Glomerular visceral epithelial cell (primary cell): ENCODE measurements at regions not wholly inside any gene's neighbourhood (a gene's known extent, or its start where the extent isn't known, plus 50 kb on each side); places are given as distances from the start of the nearest gene placed in this dataset.
"Not testable (repeated sequence)": the region's sequence is repeated elsewhere in the genome, so short reads cannot be mapped to it uniquely, and the experiment has no call there.

Experiments used
- DNase-seq: peaks from one replicate; pipeline ENCODE4 v3.0.0-alpha.2; 2016; ENCODE audit errors: extremely low spot score

DNA sequence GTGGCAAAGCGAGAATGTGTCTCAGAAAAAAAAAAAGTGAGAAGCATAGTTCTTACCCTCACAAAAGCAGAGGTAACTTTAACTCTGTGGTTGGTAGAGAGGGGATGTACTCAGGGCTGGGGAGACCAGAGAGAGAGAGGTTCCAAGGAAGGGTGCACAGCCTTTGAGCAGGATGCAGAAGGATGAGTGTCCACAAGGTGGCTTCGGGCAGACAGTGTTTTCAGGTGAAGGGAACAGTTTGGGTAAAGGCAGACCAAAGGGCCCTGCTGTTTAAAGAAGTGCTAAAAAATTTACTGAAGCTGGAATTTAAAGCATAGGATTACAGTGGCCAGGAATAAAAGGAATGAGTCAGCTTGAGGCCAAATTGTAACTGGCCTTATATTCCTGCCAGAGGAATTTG lies 2240.6 kb downstream of the EPHA3 start:
- DNase-seq = not testable (repeated sequence)

DNA sequence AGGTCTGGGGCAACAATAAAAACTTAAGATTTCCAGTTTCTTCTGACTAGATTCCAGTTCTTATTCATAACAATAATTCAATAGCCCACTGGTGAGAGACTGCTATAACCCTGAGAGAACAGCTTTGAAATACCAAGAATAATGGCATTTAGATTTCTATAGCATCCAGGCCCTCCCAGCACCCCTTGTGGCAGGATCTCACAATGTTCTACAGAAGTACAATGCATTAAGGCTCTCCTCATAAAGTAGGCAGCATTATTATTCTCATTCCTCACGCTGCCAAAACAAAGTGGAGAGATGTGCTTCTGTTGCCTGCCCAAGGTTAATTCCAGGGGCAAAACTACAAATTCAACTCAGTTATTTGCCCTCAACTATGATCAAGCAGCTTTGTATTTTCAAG lies 2241.7 kb downstream of the EPHA3 start:
- DNase-seq = not testable (repeated sequence)

GRCh38 chr3:91352161-91352560 lies 2244.7 kb downstream of the EPHA3 start:
- not testable (repeated sequence) for DNase-seq

- DNase-seq = not testable (repeated sequence)
Observed at GRCh38 chr3:91359278-91359677, 2251.9 kb downstream of the EPHA3 start.

DNA sequence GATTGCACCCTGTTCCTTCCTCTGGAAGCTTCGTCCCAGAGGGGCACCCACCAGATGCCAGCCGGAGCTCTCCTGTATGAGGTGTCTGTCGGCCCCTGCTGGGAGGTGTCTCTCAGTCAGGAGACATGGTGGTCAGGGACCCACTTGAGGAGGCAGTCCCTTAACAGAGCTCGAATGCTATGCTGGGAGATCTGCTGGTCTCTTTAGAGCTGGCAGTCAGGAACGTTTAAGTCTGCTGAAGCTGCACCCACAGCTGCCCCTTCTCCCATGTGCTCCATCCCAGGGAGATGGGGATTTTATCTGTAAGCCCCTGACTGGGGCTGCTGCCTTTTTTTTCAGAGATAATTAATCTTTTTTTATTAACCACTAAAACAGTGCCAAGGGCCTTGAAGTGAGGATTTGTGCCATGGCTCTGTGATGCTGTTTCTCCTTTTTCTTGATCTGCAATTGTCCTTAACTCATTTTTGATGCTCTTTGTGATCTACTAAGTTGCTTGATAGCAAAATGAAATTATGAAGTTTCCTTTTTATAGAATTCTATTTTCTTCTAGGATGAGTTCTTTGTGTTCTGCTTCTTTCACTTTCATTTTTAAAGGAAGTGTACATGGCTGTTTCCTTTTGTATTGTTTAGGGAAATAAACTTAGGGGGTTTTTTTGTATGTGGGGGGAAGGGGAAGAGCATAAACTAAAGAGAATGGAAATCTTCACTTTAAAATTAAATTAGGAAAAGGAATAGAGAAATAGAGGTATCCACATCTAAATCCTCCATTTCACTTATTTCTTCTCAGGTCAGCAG lies 2275.9 kb downstream of the EPHA3 start:
- not testable (repeated sequence) for DNase-seq

GRCh38 chr3:91403938-91404337 lies 2296.5 kb downstream of the EPHA3 start:
- DNase-seq = not testable (repeated sequence)

- DNase-seq = not testable (repeated sequence)
Observed at GRCh38 chr3:91442063-91442462, 2334.6 kb downstream of the EPHA3 start.

DNA sequence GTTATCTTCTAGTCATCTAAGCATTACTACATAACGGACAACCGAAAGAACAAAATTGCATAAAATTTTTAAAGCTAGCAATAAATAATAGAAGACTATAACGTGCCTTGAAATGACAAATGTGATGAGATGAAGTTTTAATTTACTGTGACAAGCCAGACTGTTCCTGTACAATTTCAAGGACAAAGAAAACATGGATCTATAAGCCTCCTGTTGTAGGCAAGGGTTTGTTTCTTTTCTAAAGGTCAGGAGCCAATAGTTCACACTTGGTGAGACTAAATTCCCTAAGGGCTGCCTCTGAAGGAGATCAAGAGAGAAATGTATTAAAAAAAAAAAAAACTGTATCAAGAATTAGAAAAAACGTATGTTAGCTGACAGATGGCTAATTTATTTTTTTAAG lies 2335.1 kb downstream of the EPHA3 start:
- not testable (repeated sequence) for DNase-seq

DNA sequence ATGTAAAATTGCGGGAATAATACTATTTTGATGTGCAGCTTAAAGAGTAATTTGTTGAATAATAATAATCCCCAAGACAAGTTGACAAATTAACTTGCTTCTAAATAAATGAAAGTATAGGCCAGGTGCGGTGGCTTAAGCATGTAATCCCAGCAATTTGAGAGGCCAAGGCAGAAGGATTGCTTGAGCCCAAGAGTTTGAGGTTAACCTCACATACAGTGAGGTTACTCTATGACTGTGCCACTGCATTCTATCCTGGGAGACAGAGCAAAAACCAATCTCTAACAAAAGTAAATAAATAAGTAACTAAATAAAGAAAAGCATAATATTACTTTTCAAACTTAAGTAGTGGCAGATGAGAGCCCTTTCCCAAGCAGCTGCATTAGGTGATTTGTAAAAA lies 2341.0 kb downstream of the EPHA3 start:
- not testable (repeated sequence) for DNase-seq

GRCh38 chr3:91466517-91466916 lies 2359.1 kb downstream of the EPHA3 start:
- not testable (repeated sequence) for DNase-seq

DNA sequence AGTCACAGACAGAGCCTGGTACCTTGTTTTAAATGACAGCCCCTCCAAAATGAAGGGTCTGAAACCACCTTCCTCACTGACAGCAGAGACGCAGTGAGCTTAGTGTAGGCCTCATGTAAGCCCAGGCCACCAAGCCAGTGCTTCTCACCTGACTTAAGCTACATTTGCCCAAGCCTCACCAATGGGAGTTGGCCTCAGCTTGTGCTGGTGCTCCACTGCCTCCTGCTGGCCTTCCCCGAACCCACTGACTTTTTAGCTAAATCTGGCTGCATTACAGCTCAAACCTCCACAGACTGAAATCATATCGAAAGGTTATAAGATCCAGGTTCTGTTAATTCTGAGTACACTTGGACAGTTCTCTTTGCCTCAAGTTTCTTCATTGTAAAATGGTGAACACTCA lies 2361.8 kb downstream of the EPHA3 start:
- DNase-seq = not testable (repeated sequence)

DNA sequence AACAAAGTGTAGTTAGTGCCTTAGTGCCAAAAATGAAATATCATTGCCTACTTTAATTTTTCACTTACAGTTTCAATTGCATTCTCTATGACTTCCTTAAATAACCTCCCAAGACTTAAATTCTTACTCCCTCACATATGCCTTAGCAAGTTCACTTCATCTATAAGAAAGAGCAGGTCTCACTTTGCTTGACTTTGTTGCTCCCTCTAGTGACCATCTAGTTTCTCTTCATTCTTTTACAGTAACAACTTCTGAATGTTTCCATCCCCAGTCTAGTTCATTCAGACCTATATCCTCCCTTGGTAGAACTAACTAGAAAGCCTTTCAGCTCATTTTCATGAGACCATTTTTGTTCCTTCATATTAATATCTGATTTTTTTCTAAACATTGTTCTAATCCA lies 2377.6 kb downstream of the EPHA3 start:
- peak; percentile 0 for DNase-seq

- peak; percentile 5 for DNase-seq
Observed at GRCh38 chr3:91485891-91486290, 2378.5 kb downstream of the EPHA3 start.

- DNase-seq = not testable (repeated sequence)
Observed at GRCh38 chr3:91497712-91498111, 2390.3 kb downstream of the EPHA3 start.

DNA sequence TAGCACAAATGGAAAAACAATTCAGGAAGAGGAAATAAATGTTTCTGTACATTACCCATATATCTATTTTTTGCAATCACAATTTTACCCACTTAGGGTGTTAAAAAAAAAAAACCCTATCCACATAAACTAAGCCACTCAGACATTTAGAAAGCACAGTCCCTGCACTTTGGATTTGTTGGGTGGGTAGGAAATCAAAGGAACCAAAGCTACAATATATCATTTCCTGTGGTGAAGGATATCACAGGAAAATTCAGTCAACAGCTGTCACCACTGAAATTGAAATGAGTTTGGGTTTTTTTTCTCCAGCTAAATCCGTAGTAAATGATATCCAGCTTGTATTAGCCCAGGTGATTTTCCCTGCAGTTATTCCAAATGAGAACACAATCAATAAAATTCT lies 2392.4 kb downstream of the EPHA3 start:
- DNase-seq = not testable (repeated sequence)

GRCh38 chr3:91504874-91505273 lies 2397.5 kb downstream of the EPHA3 start:
- not testable (repeated sequence) for DNase-seq
